ENCODE measurements at regions not wholly inside any gene's neighbourhood (a gene's known extent, or its start where the extent isn't known, plus 50 kb on each side); places are given as distances from the start of the nearest gene placed in this dataset.

DNA sequence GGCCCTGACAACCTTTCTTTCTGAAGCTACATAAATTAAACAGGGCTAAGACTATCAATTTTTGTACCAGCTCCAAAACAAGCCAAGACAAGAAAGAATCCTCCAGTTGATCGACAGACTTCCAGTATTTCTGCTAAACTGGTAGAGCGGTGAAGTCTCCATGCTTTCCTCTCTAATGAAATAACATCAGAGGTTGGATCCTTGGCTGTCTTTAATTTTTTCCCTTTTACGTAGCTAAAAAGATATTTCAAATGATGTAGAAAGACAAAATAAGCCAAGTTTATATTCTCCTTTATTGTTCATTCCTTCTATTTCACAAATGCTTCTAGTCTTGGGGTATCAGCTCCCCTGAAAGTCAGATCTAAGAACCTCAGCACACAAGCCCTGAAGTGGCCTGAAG lies 434.9 kb downstream of the NFIB start:
- TF ChIP-seq POLR2A (IDR thresholded peaks at IDR 0.05) = no peak
- TF ChIP-seq, protein P1, sequence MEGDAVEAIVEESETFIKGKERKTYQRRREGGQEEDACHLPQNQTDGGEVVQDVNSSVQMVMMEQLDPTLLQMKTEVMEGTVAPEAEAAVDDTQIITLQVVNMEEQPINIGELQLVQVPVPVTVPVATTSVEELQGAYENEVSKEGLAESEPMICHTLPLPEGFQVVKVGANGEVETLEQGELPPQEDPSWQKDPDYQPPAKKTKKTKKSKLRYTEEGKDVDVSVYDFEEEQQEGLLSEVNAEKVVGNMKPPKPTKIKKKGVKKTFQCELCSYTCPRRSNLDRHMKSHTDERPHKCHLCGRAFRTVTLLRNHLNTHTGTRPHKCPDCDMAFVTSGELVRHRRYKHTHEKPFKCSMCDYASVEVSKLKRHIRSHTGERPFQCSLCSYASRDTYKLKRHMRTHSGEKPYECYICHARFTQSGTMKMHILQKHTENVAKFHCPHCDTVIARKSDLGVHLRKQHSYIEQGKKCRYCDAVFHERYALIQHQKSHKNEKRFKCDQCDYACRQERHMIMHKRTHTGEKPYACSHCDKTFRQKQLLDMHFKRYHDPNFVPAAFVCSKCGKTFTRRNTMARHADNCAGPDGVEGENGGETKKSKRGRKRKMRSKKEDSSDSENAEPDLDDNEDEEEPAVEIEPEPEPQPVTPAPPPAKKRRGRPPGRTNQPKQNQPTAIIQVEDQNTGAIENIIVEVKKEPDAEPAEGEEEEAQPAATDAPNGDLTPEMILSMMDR (IDR thresholded peaks at IDR 0.05) = no peak
- Histone ChIP-seq H3K36me3 (no peaks in the 10 kb centered on the region), H3K4me3 (no peak overlapping the region), H3K4me1 (no peaks in the 10 kb centered on the region), H3K27ac (no peak overlapping the region), H3K9me3 (no peaks in the 10 kb centered on the region), H3K27me3 (no peaks in the 10 kb centered on the region)
- DNase-seq = no peak

DNA sequence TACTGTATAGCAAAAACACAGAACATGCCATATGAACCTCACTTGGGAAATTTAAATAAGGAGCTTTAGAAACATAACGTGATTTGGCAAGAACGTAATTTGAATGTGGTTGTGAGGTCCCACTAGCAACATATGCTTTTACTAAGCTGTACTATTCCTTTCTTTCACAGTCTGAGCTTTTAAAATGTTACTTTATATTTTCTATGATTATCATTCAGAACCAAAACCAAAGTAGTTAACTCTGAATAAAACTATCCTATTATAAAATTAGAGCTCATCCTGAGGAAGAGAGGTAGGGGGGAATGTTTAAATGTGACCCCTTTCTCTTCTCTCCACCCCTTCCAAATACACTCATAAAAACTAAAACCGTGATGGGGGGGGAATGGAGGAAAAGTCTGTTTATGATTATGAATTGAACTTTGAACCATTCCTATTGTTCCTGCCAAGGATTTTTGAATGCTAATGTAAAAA lies 435.7 kb downstream of the NFIB start:
- DNase-seq = no peak
- Histone ChIP-seq H3K27ac (no peak overlapping the region), H3K4me1 (no peaks in the 10 kb centered on the region), H3K27me3 (no peaks in the 10 kb centered on the region), H3K4me3 (no peak overlapping the region), H3K36me3 (no peaks in the 10 kb centered on the region), H3K9me3 (no peaks in the 10 kb centered on the region)
- TF ChIP-seq, protein P1 (IDR thresholded peaks at IDR 0.05) = no peak
- no peak for TF ChIP-seq POLR2A (IDR thresholded peaks at IDR 0.05)

DNA sequence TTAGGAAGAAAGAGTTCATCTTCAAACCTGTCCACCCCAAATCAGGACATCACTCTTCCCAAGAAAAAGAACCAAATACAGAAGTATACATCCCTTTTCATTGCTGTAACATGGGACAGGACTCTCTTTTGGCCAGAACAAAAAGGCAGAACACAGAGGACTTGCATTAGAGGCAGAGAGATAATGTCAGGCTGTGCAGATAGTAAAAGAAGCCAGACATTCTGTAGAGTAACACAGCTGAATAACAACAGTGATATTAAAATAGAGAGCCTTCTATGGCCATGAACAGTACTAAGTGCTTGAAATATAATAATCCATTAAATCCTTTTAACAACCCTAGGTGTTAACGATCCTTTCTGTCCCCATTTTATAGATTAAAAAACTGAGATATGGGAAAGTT lies 437.2 kb downstream of the NFIB start:
- Histone ChIP-seq H3K4me1 (no peaks in the 10 kb centered on the region), H3K4me3 (no peak overlapping the region), H3K36me3 (no peaks in the 10 kb centered on the region), H3K27ac (no peak overlapping the region), H3K27me3 (no peaks in the 10 kb centered on the region), H3K9me3 (no peaks in the 10 kb centered on the region)
- no peak for DNase-seq
- no peak for TF ChIP-seq POLR2A (IDR thresholded peaks at IDR 0.05)
- TF ChIP-seq, protein P1 (IDR thresholded peaks at IDR 0.05) = no peak

DNA sequence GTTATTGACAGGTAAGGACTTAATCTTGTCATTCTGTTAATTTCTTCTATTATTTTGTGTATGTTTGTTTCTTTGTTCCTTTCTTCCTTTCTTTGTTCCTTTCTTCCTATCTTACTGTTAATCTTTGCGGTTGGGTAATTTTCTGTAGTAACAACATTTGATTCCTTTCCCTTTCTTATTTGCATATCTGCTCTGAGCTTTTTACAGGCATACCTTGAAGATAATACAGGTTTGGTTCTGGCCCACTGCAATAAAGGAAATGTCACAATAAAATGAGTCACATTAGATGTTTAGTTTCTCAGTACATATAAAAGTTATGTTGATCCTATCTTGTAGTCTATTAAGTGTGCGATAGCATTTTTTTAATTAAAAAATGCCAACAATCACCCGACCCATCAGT lies 440.7 kb downstream of the NFIB start:
- Histone ChIP-seq H3K4me3 (no peak overlapping the region), H3K27ac (no peak overlapping the region), H3K9me3 (no peaks in the 10 kb centered on the region), H3K27me3 (no peaks in the 10 kb centered on the region), H3K4me1 (no peaks in the 10 kb centered on the region), H3K36me3 (no peaks in the 10 kb centered on the region)
- no peak for TF ChIP-seq POLR2A (IDR thresholded peaks at IDR 0.05)
- TF ChIP-seq, protein P1 (IDR thresholded peaks at IDR 0.05) = no peak
- no peak for DNase-seq

DNA sequence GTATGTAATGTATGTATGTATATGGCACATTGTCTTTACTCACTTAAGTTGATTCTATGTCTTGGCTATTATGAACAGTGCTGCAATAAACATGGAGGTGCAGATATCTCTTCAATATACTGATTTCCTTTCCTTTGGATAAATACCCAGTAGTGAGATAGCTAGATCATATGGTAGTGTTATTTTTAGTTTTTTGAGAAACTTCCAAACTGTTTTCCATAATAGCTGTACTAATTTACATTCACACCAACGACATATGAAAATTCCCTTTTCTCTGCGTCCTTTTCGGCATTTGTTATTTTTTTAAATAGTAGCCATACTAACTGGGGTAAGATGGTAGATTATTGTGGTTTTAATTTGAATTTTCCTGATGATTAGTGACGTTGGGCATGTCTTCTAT lies 445.6 kb downstream of the NFIB start:
- Histone ChIP-seq H3K27me3 (no peaks in the 10 kb centered on the region), H3K27ac (no peak overlapping the region), H3K4me3 (no peak overlapping the region), H3K4me1 (no peaks in the 10 kb centered on the region), H3K36me3 (no peaks in the 10 kb centered on the region), H3K9me3 (no peaks in the 10 kb centered on the region)
- no peak for TF ChIP-seq POLR2A (IDR thresholded peaks at IDR 0.05)
- TF ChIP-seq, protein P1 (IDR thresholded peaks at IDR 0.05) = no peak
- DNase-seq = no peak

DNA sequence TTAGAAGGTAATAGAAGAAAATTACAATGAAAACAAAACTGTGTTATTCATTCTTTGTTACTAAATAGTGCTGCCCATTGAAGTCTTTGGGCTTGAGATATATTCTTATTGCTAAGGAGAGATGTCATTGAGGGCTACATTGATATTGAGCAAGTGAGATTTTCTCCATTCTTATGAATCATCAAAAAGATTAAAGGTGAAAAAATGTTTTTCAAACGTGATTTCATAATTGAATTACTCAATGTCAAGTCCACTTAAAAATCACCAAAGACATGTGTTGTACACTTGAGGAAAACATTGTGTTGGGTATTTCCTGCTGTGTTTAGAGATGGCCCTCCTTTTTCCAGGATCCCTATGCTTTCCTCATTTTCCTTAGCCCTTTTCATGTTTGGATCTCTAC lies 448.1 kb downstream of the NFIB start:
- no peaks in the 10 kb centered on the region for H3K27me3 ChIP-seq
- no peak for TF ChIP-seq POLR2A (IDR thresholded peaks at IDR 0.05)
- TF ChIP-seq, protein P1 (IDR thresholded peaks at IDR 0.05) = no peak
- H3K4me3 ChIP-seq = no peak overlapping the region
- no peaks in the 10 kb centered on the region for H3K9me3 ChIP-seq
- DNase-seq = no peak
- no peaks in the 10 kb centered on the region for H3K36me3 ChIP-seq
- H3K4me1 ChIP-seq = no peaks in the 10 kb centered on the region
- H3K27ac ChIP-seq = no peak overlapping the region

All from Peyer's patch (tissue), 4 donors.